GM18870 (cell line): ENCODE measurements at regions not wholly inside any gene's neighbourhood (a gene's known extent, or its start where the extent isn't known, plus 50 kb on each side); places are given as distances from the start of the nearest gene placed in this dataset.

ENCODE experiments used
- ATAC-seq: cut with Tn5 transposase; IDR thresholded peaks from one replicate; pipeline ENCODE4 v1.9.1; 2021; ENCODE audit warnings: moderate library complexity; ENCODE audit not compliant: unreplicated experiment

DNA sequence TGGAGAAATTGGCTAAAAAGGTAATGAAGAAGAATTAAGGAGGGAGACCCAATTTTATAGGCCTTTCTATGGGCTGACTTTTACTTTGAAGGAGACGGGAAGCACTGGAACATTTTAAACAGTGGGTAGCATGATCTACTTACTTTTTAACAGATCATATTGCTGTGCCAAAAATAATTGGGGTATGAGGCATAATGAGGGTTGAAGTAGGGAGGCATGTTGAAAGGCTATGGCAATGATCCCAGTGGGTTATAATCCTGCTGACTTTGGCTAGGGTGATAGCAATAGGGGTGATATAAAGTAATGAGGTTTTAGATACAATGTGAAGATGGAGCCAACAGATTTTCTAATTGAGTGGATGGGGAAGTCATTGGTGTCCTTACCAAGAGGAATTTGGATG lies 73.2 kb downstream of the GPR37 start:
- ATAC-seq = no peak

DNA sequence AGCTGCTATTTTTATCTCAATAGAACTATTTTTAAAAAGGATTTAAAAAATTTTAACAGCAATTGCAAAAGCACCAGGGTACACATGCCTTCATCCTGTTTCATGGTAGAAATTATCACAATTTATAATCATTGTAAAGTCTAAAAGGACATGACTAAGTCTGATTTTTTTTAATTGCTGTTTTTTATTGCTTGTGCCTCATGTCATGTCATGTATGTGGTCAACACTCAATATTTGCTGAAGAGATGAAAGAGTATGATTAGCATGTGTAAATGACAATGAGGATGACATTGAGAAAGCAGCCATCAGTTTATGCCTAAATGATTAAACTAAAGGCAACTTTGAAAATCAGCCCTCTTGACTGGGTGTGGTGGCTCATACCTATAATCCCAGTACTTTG lies 74.8 kb downstream of the GPR37 start:
- ATAC-seq = no peak

DNA sequence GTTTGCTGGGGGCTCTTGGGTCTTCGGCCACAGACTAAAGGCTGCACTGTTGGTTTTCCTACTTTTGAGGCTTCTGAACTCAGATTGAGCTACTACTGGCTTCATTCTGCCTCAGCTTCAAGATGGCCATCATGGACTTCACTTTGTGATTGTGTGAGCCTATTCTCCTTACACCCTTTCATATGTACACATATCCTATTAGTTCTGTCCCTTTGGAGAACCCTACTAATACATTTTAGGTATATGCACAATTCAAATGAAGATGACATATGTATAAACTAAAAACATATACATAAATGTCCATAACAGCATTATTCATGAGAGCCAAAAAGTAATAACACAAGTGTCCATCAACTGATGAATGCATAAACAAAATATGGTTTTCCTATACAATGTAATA lies 75.7 kb downstream of the GPR37 start:
- ATAC-seq = no peak

GRCh38 chr7:124689523-124689922 lies 76.1 kb downstream of the GPR37 start:
- no peak for ATAC-seq

GRCh38 chr7:124688991-124689390 lies 76.6 kb downstream of the GPR37 start:
- ATAC-seq = no peak

GRCh38 chr7:124686543-124687171 lies 78.9 kb downstream of the GPR37 start:
- no peak for ATAC-seq

DNA sequence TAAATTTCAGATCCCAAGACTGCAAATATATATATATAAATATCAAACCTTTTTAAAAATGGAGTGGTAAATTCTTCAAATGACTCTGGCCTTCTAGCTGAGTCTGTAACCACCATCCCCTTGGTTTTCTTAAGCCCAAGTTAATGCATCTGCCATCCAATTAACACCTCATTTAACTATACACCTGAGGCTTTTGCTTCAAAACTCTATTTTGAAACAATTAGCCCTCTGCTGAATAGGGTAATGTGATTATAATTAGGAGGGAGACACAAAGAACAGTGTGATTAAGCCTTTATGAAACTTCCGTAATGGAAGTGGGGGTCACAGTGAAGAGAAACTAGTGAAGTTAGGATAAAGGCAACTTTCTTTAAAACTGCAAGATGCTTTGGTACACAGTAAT lies 83.6 kb downstream of the GPR37 start:
- no peak for ATAC-seq

GRCh38 chr7:124680304-124680703 lies 85.3 kb downstream of the GPR37 start:
- no peak for ATAC-seq

DNA sequence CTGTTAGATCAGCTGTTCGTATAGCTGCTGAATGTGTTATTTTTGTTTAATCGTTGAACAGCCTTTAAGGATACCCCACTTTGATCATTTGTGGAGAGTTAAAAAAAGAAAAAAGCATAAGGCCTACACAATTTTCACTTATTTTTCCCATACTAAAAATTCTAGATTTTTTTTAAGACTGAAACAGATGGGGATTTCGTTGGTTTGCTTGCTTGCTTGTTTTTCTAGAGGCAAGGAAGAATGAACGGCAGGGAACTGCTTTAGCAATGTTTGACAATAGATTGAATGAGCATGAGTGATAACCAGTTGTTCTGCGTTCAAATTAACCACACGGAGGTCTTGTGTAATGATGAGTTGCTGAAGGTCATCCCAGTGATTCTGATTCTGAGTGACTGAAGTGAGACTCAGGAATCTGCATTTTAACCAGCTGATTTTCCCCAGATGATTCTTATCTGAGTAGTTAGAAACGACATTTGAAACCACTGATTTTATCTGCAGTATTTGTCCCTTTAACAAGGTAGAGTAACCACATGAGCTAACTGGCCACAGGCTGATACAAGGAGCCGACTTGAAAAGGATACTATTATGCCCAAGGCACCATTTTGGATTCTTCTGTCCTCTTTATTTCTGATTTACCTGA lies 85.9 kb downstream of the GPR37 start:
- ATAC-seq = no peak

DNA sequence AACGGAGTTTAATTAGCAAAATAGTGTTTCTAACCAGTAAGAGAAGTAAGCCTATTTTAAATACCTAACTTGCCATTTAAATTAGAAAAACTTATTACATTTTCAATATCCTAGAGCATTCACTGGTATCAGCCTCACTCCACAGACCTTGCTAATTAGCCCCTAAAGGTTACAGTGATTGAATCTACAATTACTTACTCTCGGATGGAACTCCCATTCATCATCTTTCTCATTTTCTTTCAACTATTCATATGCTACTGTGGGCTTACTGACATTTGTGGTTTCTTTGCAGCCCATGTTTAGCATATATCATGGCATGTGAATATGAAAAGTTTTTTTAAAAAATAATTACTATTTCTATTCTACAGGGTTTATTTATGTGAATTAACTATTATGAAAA lies 86.4 kb downstream of the GPR37 start:
- no peak for ATAC-seq

GRCh38 chr7:124674451-124674850 lies 91.1 kb downstream of the GPR37 start:
- no peak for ATAC-seq

- no peak for ATAC-seq
Observed at GRCh38 chr7:124672011-124672410, 93.6 kb downstream of the GPR37 start.

- ATAC-seq = no peak
Observed at GRCh38 chr7:124667312-124668153, 98.1 kb downstream of the GPR37 start.

- no peak for ATAC-seq
Observed at GRCh38 chr7:124662937-124663336, 102.7 kb downstream of the GPR37 start.

DNA sequence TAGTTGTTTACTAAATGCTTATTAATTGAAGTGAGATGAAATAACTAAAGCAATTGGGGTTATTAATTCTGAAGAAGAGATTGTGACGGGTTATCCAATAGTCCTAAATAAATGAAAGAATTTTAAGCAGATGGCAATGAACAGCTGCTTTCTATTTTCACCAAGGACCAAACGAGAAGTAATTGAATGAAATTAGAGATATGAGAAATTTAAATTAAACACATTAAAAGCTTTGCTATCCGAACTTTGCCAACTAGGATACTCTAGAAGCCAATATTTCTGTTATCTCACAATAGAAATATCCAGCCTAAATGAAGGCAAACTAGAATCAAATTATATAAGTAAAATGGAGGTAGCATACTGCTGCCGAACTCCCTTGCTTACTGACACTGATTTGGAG lies 103.2 kb downstream of the GPR37 start:
- no peak for ATAC-seq

- no peak for ATAC-seq
Observed at GRCh38 chr7:124655990-124656389, 109.6 kb downstream of the GPR37 start.

GRCh38 chr7:124652237-124652636 lies 113.4 kb downstream of the GPR37 start:
- no peak for ATAC-seq

- no peak for ATAC-seq
Observed at GRCh38 chr7:124651136-124651535, 114.5 kb downstream of the GPR37 start.

- peak; percentile 61 for ATAC-seq
Observed at GRCh38 chr7:124649397-124650014, 116.1 kb downstream of the GPR37 start.

GRCh38 chr7:124647630-124648306 lies 117.8 kb downstream of the GPR37 start:
- ATAC-seq = no peak

GRCh38 chr7:124645704-124646103 lies 119.9 kb downstream of the GPR37 start:
- ATAC-seq = no peak
